ENCODE measurements at regions not wholly inside any gene's neighbourhood (a gene's known extent, or its start where the extent isn't known, plus 50 kb on each side); places are given as distances from the start of the nearest gene placed in this dataset.
A peak's percentile ranks its signal among the peaks of the same experiment; 100 is the strongest.

DNA sequence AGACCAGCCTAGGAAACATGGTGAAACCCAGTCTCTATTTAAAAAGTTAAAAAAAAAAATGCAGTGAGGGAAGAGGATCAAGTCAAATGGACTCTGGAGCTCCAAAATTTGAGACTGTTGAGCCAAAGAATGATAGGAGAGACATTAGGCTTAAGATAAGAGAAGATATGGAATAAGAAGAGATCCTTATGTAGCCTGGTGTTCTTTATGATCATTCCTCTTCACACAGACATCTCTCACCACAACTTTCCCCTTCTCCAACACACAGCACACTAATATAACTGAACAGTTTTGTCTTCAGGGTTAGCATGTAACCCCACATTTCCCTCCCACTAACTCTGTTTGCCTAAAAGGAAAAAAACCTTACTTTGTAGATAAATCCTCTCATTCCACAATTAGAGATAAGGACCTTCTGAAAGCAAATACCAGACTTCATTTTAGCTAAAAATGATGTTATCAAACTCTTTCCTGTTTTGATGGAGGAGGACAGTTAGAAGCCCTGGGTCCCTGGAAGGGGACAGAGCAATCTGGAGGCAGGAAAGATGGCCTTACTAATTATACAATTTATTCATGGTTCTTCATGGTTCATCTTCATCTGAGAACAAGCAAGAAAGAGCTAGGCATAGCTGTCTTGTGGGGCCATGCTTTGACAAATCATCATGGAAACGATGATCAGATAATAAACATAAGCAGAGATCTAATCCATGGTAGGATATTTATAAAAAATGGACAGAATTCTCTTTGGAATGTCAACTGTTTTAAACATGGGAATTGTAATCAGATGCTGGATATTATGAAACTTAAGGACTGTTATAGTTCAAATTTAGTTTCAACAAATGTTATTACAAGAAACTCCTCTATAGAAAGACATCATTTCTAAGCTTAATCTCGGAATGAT, 96.7 kb upstream of the S1PR1 start:
- in situ Hi-C loops (cut with MboI; ENCODE audit: low sequenced_read_pairs in 4 of 4) = no loop called here

GRCh38 chr1:101139130-101139529, 97.7 kb upstream of the S1PR1 start:
- no peak for TF ChIP-seq POLR2A (IDR thresholded peaks at IDR 0.05)
- TF ChIP-seq, protein P1, sequence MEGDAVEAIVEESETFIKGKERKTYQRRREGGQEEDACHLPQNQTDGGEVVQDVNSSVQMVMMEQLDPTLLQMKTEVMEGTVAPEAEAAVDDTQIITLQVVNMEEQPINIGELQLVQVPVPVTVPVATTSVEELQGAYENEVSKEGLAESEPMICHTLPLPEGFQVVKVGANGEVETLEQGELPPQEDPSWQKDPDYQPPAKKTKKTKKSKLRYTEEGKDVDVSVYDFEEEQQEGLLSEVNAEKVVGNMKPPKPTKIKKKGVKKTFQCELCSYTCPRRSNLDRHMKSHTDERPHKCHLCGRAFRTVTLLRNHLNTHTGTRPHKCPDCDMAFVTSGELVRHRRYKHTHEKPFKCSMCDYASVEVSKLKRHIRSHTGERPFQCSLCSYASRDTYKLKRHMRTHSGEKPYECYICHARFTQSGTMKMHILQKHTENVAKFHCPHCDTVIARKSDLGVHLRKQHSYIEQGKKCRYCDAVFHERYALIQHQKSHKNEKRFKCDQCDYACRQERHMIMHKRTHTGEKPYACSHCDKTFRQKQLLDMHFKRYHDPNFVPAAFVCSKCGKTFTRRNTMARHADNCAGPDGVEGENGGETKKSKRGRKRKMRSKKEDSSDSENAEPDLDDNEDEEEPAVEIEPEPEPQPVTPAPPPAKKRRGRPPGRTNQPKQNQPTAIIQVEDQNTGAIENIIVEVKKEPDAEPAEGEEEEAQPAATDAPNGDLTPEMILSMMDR (IDR thresholded peaks at IDR 0.05 in 4 of 5, conservative IDR thresholded peaks at IDR 0.05 in 1 of 5) = no peak
- ATAC-seq (no peak), DNase-seq (no peak)
- in situ Hi-C loops (cut with MboI; ENCODE audit: low sequenced_read_pairs in 4 of 4) = no loop called here
- Histone ChIP-seq H3K4me1 (no peaks in the 10 kb centered on the region), H3K27me3 (no peaks in the 10 kb centered on the region), H3K9me3 (no peaks in the 10 kb centered on the region), H3K36me3 (no peaks in the 10 kb centered on the region), H3K27ac (no peak overlapping the region), H3K4me3 (no peak overlapping the region)
- intact Hi-C loops (cut with DNase I; ENCODE audit: low total_unique reads) = no loop called here

More for the DNA sequence above, 96.7 kb upstream of the S1PR1 start:
- H3K36me3 ChIP-seq = no peaks in the 10 kb centered on the region
- ATAC-seq = no peak
- intact Hi-C loops (cut with DNase I; ENCODE audit: low total_unique reads) = no loop called here
- no peaks in the 10 kb centered on the region for H3K4me1 ChIP-seq
- no peaks in the 10 kb centered on the region for H3K27me3 ChIP-seq
- no peak overlapping the region for H3K27ac ChIP-seq
- no peak for DNase-seq
- no peak overlapping the region for H3K4me3 ChIP-seq
- no peak for TF ChIP-seq POLR2A (IDR thresholded peaks at IDR 0.05)
- TF ChIP-seq, protein P1 (IDR thresholded peaks at IDR 0.05 in 4 of 5, conservative IDR thresholded peaks at IDR 0.05 in 1 of 5) = no peak
- H3K9me3 ChIP-seq = no peaks in the 10 kb centered on the region

- no peaks in the 10 kb centered on the region for H3K36me3 ChIP-seq
- ATAC-seq = no peak
- in situ Hi-C loops (cut with MboI; ENCODE audit: low sequenced_read_pairs in 4 of 4) (no loop called here), intact Hi-C loops (cut with DNase I; ENCODE audit: low total_unique reads) (no loop called here)
- no peaks in the 10 kb centered on the region for H3K9me3 ChIP-seq
- DNase-seq = no peak
- no peaks in the 10 kb centered on the region for H3K4me1 ChIP-seq
- no peak overlapping the region for H3K4me3 ChIP-seq
- TF ChIP-seq, protein P1 (IDR thresholded peaks at IDR 0.05 in 4 of 5, conservative IDR thresholded peaks at IDR 0.05 in 1 of 5) = no peak
- no peak for TF ChIP-seq POLR2A (IDR thresholded peaks at IDR 0.05)
- H3K27me3 ChIP-seq = no peaks in the 10 kb centered on the region
- H3K27ac ChIP-seq = no peak overlapping the region
Observed at GRCh38 chr1:101137144-101138126, 99.4 kb upstream of the S1PR1 start.

- H3K4me3 ChIP-seq = no peak overlapping the region
- no peaks in the 10 kb centered on the region for H3K9me3 ChIP-seq
- in situ Hi-C loops (cut with MboI; ENCODE audit: low sequenced_read_pairs in 4 of 4) = no loop called here
- no peaks in the 10 kb centered on the region for H3K36me3 ChIP-seq
- intact Hi-C loops (cut with DNase I; ENCODE audit: low total_unique reads) = no loop called here
- H3K4me1 ChIP-seq = no peaks in the 10 kb centered on the region
- ATAC-seq (no peak), DNase-seq (no peak)
- no peak for TF ChIP-seq POLR2A (IDR thresholded peaks at IDR 0.05)
- TF ChIP-seq, protein P1 (IDR thresholded peaks at IDR 0.05 in 4 of 5, conservative IDR thresholded peaks at IDR 0.05 in 1 of 5) = peak in 1 of 5 experiments; percentile 3
- no peak overlapping the region for H3K27ac ChIP-seq
- no peaks in the 10 kb centered on the region for H3K27me3 ChIP-seq
Observed at GRCh38 chr1:101136739-101137138, 100.1 kb upstream of the S1PR1 start.
